Fibroblast of lung (primary cell): ENCODE measurements at regions not wholly inside any gene's neighbourhood (a gene's known extent, or its start where the extent isn't known, plus 50 kb on each side); places are given as distances from the start of the nearest gene placed in this dataset.

Experiments used
- DNase-seq, 2 donors: peaks; one replicate each; pipeline versions ENCODE4 v3.0.0 to v3.0.0-alpha.2; 2010; ENCODE audit warnings: low read depth in 2 of 2
- H2AFZ ChIP-seq: 2 replicates; pipeline ENCODE4 v1.5.1; 2012; ENCODE audit warnings: low read length, control low read depth, inconsistent platforms
- H3K27ac ChIP-seq: 2 replicates; pipeline ENCODE4 v1.5.1; 2011; ENCODE audit warnings: low read length, control low read depth; ENCODE audit not compliant: insufficient read depth
- H3K27me3 ChIP-seq: 2 replicates; pipeline ENCODE4 v1.5.1; 2011; ENCODE audit warnings: mild to moderate bottlenecking, low read length; ENCODE audit not compliant: control insufficient read depth, insufficient read depth
- H3K36me3 ChIP-seq: 2 replicates; pipeline ENCODE4 v1.5.1; 2011; ENCODE audit warnings: low read length; ENCODE audit not compliant: control insufficient read depth, insufficient read depth
- H3K4me1 ChIP-seq: 2 replicates; pipeline ENCODE4 v1.5.1; 2011; ENCODE audit warnings: low read length; ENCODE audit not compliant: control insufficient read depth, insufficient read depth; ENCODE audit errors: extremely low read depth
- H3K4me2 ChIP-seq: 2 replicates; pipeline ENCODE4 v1.5.1; 2011; ENCODE audit warnings: low read length, control low read depth; ENCODE audit not compliant: insufficient read depth; ENCODE audit errors: extremely low read depth
- H3K4me3 ChIP-seq, 4 experiments: fragments of 200-600 bp in 1 of 4; sonication (generic) in 1 of 4; replicated peaks in 1 of 4; 2 replicates each; pipeline ENCODE4 v1.5.1; 2011 to 2016; ENCODE audit warnings: low read length in 4 of 4, low read depth in 3 of 4, mild to moderate bottlenecking in 3 of 4, control low read depth in 2 of 4, inconsistent platforms in 1 of 4, mixed read lengths in 1 of 4; ENCODE audit not compliant: insufficient read depth in 1 of 4; ENCODE audit errors: control extremely low read depth in 1 of 4
- H3K79me2 ChIP-seq: 2 replicates; pipeline ENCODE4 v1.5.1; 2012; ENCODE audit warnings: mild to moderate bottlenecking, low read length, inconsistent platforms; ENCODE audit not compliant: control insufficient read depth, insufficient read depth
- H3K9ac ChIP-seq: 2 replicates; pipeline ENCODE4 v1.5.1; 2011; ENCODE audit warnings: mild to moderate bottlenecking, low read length, control low read depth; ENCODE audit not compliant: insufficient read depth
- H3K9me3 ChIP-seq: 2 replicates; pipeline ENCODE4 v1.5.1; 2012; ENCODE audit warnings: low read depth, low read length; ENCODE audit not compliant: control insufficient read depth, insufficient read depth
- H4K20me1 ChIP-seq: 2 replicates; pipeline ENCODE4 v1.5.1; 2011; ENCODE audit warnings: low read length; ENCODE audit not compliant: control insufficient read depth, insufficient read depth; ENCODE audit errors: extremely low read depth
- EZH2 ChIP-seq: IDR thresholded peaks from 2 replicates; pipeline ENCODE4 v1.5.1; 2012; ENCODE audit warnings: low read length, control low read depth, mild to moderate bottlenecking; ENCODE audit errors: missing control alignments
- TF ChIP-seq, protein P1 (sequence below), 2 donors: IDR thresholded peaks in 1 of 2; conservative IDR thresholded peaks in 1 of 2; 1 replicate in 1 of 2; 2 replicates in 1 of 2; pipeline ENCODE4 v1.5.1; 2011 to 2012; ENCODE audit warnings: low read length in 2 of 2, control low read depth in 1 of 2, inconsistent platforms in 1 of 2, low read depth in 1 of 2, mild to moderate bottlenecking in 1 of 2

GRCh38 chr1:234731569-234732085, 121.6 kb upstream of the IRF2BP2 start:
- H4K20me1 ChIP-seq, result no peaks in the 10 kb centered on the region
- DNase-seq, result no peak
- H3K27me3 ChIP-seq, result no peaks in the 10 kb centered on the region
- H3K4me1 ChIP-seq, result peaks cover 14% of the 10 kb centered on the region
- peak overlapping the region; percentile 33 for H3K4me2 ChIP-seq
- no peak overlapping the region for H3K4me3 ChIP-seq
- no peaks in the 10 kb centered on the region for H3K9me3 ChIP-seq
- H3K36me3 ChIP-seq, result no peaks in the 10 kb centered on the region
- no peak overlapping the region for H2AFZ ChIP-seq
- no peaks in the 10 kb centered on the region for H3K79me2 ChIP-seq
- H3K27ac ChIP-seq, result peak overlapping the region; percentile 57
- no peak overlapping the region for H3K9ac ChIP-seq
- no peak for TF ChIP-seq EZH2
- TF ChIP-seq, protein P1, sequence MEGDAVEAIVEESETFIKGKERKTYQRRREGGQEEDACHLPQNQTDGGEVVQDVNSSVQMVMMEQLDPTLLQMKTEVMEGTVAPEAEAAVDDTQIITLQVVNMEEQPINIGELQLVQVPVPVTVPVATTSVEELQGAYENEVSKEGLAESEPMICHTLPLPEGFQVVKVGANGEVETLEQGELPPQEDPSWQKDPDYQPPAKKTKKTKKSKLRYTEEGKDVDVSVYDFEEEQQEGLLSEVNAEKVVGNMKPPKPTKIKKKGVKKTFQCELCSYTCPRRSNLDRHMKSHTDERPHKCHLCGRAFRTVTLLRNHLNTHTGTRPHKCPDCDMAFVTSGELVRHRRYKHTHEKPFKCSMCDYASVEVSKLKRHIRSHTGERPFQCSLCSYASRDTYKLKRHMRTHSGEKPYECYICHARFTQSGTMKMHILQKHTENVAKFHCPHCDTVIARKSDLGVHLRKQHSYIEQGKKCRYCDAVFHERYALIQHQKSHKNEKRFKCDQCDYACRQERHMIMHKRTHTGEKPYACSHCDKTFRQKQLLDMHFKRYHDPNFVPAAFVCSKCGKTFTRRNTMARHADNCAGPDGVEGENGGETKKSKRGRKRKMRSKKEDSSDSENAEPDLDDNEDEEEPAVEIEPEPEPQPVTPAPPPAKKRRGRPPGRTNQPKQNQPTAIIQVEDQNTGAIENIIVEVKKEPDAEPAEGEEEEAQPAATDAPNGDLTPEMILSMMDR (conservative IDR thresholded peaks at IDR 0.05 in 1 of 2, IDR thresholded peaks at IDR 0.05 in 1 of 2; ENCODE audit: low read depth in 1 of 2, low read length in 2 of 2), result no peak

DNA sequence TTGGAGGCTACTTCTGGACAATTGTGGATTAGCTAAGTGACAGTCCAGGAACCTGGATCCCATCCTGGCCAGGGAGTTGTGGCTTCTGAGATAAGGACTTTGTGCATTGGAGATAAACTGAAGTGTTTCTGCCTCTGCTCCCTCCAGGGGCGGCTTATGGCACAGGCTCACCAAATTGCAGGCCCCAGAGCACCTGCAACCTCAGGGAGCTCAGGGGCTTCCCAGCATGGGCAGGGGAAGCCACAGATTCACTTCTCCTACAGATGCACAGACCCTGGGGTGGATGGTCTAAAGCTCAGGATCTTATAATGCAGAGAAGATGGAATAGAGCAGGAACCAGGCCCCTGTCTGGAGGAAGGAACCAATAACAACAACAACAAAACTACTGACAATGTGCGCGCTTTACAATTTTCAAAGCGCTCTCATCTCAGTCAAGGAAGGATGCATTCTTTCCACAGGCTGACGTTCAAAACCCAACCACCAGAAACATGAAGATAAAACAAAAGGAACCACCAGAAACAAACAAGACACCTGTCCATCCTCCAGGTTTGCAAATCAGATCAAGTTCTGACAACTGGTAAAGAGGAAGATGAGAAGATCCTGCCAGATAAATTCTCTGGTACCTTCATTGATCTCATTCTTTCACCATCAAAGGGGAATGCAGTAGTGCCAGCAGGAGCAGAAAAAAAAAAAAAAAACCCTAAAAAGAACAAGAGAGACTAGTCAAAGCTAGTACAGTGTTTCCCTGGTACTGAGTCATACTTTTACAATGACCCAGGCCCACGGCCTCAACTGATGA, 121.0 kb upstream of the IRF2BP2 start:
- H3K27me3 ChIP-seq, result no peaks in the 10 kb centered on the region
- TF ChIP-seq EZH2, result no peak
- TF ChIP-seq, protein P1 (conservative IDR thresholded peaks at IDR 0.05 in 1 of 2, IDR thresholded peaks at IDR 0.05 in 1 of 2; ENCODE audit: low read depth in 1 of 2, low read length in 2 of 2), result no peak
- H2AFZ ChIP-seq, result no peak overlapping the region
- DNase-seq, result peak; percentile 71 to 93
- no peak overlapping the region for H3K4me2 ChIP-seq
- H3K79me2 ChIP-seq, result no peaks in the 10 kb centered on the region
- H3K27ac ChIP-seq, result no peak overlapping the region
- H4K20me1 ChIP-seq, result no peaks in the 10 kb centered on the region
- no peak overlapping the region for H3K9ac ChIP-seq
- H3K4me1 ChIP-seq, result peaks cover 14% of the 10 kb centered on the region
- H3K4me3 ChIP-seq, result no peak overlapping the region
- no peaks in the 10 kb centered on the region for H3K9me3 ChIP-seq
- no peaks in the 10 kb centered on the region for H3K36me3 ChIP-seq

DNA sequence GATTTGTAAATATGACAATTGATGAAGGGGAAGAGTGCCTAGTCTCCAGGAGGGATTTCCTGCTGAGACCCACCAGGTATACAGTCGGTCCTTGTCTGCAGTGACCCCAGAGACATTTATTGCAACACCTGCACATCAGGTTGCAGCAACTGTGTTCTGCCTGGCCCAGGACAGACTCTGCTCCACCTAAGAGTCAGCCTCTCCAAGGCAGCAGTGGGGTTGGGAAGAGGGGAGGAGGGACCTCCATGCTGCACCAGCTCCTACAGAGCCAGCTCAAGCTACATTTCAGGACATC, 120.4 kb upstream of the IRF2BP2 start:
- H3K4me3 ChIP-seq, result no peak overlapping the region

More for the DNA sequence above, 120.4 kb upstream of the IRF2BP2 start:
- TF ChIP-seq EZH2, result no peak
- TF ChIP-seq, protein P1 (conservative IDR thresholded peaks at IDR 0.05 in 1 of 2, IDR thresholded peaks at IDR 0.05 in 1 of 2; ENCODE audit: low read depth in 1 of 2, low read length in 2 of 2), result no peak
- no peak overlapping the region for H3K9ac ChIP-seq
- H3K4me1 ChIP-seq, result peaks cover 19% of the 10 kb centered on the region
- no peaks in the 10 kb centered on the region for H3K27me3 ChIP-seq
- DNase-seq, result no peak
- H4K20me1 ChIP-seq, result no peaks in the 10 kb centered on the region
- no peaks in the 10 kb centered on the region for H3K79me2 ChIP-seq
- no peaks in the 10 kb centered on the region for H3K36me3 ChIP-seq
- H3K4me2 ChIP-seq, result no peak overlapping the region
- H3K9me3 ChIP-seq, result no peaks in the 10 kb centered on the region
- no peak overlapping the region for H3K27ac ChIP-seq
- no peak overlapping the region for H2AFZ ChIP-seq
